VCaP (cell line): ENCODE measurements at regions not wholly inside any gene's neighbourhood (a gene's known extent, or its start where the extent isn't known, plus 50 kb on each side); places are given as distances from the start of the nearest gene placed in this dataset.

ENCODE experiments used
- H3K27ac ChIP-seq: fragments of 450-650 bp; 2 replicates; pipeline ENCODE4 v1.5.1; 2017
- TF ChIP-seq, protein P1 (sequence below): fragments of 450-650 bp; conservative IDR thresholded peaks from 2 replicates; pipeline ENCODE4 v1.5.1; 2017; ENCODE audit warnings: mild to moderate bottlenecking, moderate library complexity

DNA sequence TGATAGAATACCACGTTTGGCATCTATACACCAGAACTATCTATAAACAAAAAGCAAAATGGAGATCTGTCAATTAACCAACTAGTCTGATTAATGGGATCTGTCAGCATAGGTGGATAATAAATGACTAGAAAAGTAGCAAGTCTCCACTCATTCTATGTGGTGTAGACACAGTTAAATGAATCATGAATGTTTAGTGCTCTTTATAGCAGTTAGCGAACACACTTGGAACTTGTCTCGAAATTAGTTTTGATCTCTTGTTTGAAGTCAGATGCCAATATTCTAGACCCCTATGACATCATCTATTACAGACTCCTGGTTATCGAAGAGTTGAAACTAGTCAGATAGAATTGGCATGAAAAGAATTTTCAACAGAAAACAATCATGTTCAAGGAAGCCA lies 259.7 kb downstream of the AHR start:
- H3K27ac ChIP-seq: no peak overlapping the region; the same call in 1 of the 2 replicates
- TF ChIP-seq, protein P1, sequence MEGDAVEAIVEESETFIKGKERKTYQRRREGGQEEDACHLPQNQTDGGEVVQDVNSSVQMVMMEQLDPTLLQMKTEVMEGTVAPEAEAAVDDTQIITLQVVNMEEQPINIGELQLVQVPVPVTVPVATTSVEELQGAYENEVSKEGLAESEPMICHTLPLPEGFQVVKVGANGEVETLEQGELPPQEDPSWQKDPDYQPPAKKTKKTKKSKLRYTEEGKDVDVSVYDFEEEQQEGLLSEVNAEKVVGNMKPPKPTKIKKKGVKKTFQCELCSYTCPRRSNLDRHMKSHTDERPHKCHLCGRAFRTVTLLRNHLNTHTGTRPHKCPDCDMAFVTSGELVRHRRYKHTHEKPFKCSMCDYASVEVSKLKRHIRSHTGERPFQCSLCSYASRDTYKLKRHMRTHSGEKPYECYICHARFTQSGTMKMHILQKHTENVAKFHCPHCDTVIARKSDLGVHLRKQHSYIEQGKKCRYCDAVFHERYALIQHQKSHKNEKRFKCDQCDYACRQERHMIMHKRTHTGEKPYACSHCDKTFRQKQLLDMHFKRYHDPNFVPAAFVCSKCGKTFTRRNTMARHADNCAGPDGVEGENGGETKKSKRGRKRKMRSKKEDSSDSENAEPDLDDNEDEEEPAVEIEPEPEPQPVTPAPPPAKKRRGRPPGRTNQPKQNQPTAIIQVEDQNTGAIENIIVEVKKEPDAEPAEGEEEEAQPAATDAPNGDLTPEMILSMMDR: no peak

DNA sequence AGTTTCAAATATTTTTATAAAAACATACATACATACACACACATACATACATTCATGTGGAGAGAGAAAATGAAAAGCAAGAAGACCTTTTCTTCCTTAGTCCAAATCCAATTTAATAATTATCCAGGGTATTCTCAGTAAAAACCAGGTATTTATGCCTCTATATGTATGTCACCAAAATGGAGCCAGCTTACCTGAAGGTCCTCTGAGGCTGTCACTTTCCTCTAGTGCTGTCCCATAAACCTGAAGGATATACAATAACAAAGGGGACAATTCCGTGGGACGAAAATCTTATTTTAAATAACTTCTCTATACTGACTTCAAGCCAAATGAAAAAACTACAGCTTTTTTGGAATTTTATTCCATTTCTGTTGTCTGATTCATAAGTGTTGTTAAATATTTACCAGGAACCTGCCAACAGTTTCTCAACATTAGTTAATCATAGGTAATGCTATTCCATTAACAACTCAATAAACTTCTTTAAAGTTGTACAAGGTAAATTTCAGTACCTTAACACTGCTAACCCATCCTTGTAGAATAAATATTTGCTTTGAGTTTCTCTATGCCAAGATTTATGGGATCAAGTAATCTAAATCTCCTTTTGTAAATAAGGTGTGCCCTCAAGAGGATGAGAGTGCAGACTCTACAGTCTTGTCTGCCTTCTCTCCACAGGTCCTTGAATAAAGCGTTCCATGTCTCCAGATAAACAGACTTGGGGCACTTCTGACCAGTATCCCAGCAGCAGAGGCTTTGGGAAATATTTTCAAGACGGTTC lies 260.3 kb downstream of the AHR start:
- TF ChIP-seq, protein P1: no peak

DNA sequence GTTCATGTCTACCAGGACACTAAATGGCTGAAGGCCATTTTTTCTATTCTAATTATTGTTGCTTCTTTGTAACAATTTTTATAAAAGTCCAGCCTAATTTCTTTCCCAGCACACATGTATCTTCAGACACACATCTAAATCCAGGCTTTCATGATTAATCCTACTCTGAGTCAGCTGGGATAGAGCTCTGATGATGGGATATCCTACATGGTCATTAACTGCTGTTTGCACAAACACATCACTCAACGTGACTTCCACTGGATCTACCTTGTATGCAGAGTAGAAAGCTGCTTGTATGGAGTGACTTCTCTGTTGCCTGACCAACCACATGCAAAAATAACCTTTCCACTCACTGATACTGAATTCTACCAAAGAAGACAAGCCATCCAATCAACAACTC lies 260.9 kb downstream of the AHR start:
- no peak overlapping the region; the same call in 1 of the 2 replicates for H3K27ac ChIP-seq
- TF ChIP-seq, protein P1: no peak

More for the DNA sequence above, 260.3 kb downstream of the AHR start:
- no peak overlapping the region; the same call in 1 of the 2 replicates for H3K27ac ChIP-seq

DNA sequence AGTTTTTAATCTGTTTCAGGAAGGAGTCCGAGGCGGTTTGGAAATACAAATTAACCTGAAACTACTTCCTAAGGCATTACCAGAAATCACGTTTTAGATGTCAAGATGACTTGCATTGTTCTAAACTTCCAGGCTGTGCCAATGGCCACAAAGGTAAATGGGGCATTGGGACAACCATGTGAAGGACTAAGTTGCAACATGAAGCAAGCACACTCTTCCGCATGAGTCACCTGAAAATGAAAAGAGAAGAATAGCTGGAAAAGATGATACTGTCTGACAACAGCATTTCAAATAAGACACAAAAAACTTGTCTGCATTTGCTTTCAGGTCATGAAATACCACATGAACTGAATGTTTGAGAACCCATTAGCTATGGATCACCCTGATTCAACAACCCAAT lies 262.1 kb downstream of the AHR start:
- H3K27ac ChIP-seq: no peak overlapping the region
- TF ChIP-seq, protein P1: no peak

DNA sequence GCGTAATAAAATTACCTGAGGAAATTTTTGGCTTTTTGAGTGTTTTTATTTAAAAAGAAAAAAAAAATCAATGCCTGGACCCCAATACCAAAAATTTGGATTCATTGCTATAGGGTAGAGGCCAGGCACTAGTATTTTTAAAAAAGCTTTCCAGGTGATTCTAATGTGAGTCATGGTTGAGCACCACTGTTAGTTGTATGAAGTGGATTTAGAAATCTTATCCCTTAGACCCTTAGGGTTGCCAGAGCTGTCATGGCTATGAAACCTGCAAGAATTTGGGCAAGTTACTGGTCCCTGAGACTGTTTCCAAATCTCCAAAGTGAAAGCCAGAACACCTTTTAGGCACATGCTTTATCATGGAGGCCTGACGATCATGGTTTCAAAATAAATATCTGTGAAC lies 262.5 kb downstream of the AHR start:
- H3K27ac ChIP-seq: no peak overlapping the region
- TF ChIP-seq, protein P1: no peak

DNA sequence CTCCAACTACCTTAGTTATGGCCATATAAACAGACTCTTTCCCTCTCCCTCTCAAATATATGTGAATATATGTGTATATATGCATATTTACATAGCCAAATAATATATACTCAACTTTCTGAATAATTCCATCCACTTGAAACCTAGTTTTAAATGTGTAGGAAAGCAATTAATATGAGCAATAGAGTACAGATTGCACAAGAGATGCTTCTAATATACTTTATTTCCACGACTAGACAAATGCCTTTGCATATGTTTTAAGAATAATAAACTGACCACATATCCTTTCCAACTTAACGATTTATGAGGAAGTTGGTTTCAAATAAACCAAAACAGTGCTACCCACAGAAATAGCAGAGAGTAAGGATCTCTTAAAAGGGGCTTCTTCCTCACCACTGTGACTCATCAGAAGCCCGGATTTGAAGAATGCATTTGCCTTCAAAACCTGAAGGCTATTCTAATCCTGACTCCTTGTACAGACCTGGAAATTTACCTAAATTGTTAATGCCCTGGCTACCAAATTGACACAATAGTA lies 266.3 kb downstream of the AHR start:
- H3K27ac ChIP-seq: no peak overlapping the region
- TF ChIP-seq, protein P1: no peak

DNA sequence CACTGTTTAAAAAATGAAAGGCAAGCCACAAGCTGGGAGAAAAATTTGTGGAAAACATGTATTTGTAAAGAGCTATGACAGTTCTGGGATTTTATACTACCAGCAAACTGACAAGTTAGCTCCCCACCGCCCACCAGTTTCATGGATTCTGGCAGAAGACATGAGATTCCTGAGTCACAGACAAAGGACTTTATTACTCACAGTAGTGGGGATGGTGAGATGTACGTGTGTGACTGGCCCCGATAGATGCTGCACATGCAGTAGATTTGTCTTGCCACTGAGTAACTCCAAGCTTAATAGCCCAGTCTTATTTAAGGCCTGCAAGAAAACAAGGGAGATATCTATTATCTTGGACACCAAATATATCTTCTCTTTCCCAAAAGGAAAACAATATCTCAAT lies 281.7 kb downstream of the AHR start:
- TF ChIP-seq, protein P1: no peak
- no peak overlapping the region for H3K27ac ChIP-seq
